GM20000 (cell line): ENCODE measurements at regions not wholly inside any gene's neighbourhood (a gene's known extent, or its start where the extent isn't known, plus 50 kb on each side); places are given as distances from the start of the nearest gene placed in this dataset.

ENCODE experiments used
- DNase-seq: peaks from one replicate; pipeline ENCODE4 v3.0.0; 2012; ENCODE audit warnings: low spot score
- TF ChIP-seq, protein P1 (sequence below): IDR thresholded peaks from 2 replicates; pipeline ENCODE4 v1.5.1; 2012; ENCODE audit warnings: mild to moderate bottlenecking, control low read depth; ENCODE audit errors: extremely low read depth, missing control alignments

GRCh38 chr2:150319085-150319484, 168.4 kb downstream of the RND3 start:
- no peak for DNase-seq
- TF ChIP-seq, protein P1, sequence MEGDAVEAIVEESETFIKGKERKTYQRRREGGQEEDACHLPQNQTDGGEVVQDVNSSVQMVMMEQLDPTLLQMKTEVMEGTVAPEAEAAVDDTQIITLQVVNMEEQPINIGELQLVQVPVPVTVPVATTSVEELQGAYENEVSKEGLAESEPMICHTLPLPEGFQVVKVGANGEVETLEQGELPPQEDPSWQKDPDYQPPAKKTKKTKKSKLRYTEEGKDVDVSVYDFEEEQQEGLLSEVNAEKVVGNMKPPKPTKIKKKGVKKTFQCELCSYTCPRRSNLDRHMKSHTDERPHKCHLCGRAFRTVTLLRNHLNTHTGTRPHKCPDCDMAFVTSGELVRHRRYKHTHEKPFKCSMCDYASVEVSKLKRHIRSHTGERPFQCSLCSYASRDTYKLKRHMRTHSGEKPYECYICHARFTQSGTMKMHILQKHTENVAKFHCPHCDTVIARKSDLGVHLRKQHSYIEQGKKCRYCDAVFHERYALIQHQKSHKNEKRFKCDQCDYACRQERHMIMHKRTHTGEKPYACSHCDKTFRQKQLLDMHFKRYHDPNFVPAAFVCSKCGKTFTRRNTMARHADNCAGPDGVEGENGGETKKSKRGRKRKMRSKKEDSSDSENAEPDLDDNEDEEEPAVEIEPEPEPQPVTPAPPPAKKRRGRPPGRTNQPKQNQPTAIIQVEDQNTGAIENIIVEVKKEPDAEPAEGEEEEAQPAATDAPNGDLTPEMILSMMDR: no peak

DNA sequence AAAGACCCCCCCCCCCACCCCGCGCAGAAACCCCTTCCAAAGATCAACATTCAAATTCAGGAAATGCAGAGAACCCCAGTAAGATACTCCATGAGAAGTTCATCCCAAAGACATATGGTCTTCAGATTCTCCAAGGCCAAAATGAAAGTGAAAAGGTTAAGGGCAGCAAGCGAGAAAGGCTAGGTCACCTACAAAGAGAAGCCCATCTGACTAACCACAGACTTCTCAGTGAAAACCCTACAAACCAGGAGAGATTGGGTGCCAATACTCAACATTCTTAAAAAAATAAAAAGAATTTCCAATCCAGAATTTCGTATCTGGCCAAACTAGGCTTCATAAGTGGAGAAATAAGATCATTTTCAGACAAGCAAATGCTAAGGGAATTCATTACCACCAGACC, 175.2 kb downstream of the RND3 start:
- no peak for DNase-seq
- TF ChIP-seq, protein P1: no peak

DNA sequence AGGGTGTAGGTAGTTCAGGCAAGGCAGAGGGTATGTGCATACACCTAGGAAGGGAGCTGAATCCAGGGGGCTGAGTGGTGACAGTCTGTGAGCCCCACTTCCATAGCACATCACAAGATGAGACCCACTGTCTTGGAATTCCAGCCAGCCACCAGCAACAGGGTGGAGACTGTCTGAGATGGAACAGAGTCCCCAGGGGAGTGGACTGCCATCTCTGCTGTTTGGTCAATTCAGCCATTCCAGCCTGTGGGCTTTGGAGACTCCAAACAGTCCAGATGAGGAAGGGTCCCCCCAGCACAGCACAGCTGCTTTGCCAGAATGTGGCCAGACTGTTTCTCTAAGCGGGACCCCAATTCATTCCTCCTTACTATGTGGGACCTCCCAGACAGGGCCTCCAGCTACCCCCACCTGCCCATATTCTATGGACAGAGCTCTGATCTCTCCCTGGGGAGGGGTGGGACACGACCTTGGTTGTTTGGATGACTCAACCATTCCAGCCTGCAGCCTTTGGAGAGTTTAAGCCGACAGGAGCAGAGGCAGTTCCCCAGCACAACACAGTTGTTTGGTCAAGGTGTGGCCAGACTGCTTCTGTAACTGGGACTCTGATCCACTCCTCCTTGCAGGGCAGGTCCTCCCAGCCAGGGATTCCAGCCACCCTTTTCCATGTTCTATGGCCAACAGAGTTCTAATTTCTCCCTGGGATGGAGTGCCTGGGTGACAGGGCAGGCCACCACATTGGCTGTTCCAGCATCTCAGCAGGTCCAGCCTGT, 178.0 kb downstream of the RND3 start:
- TF ChIP-seq, protein P1: no peak
- no peak for DNase-seq

- no peak for DNase-seq
- TF ChIP-seq, protein P1: no peak
Measured at GRCh38 chr2:150307258-150307657, 180.2 kb downstream of the RND3 start.

GRCh38 chr2:150303281-150303680, 184.2 kb downstream of the RND3 start:
- DNase-seq: no peak
- TF ChIP-seq, protein P1: no peak

GRCh38 chr2:150298571-150299305, 188.7 kb downstream of the RND3 start:
- TF ChIP-seq, protein P1: no peak
- no peak for DNase-seq
